DND-41 (cell line): ENCODE measurements at regions not wholly inside any gene's neighbourhood (a gene's known extent, or its start where the extent isn't known, plus 50 kb on each side); places are given as distances from the start of the nearest gene placed in this dataset.

Source experiments
- EZH2 ChIP-seq: IDR thresholded peaks from 3 replicates; pipeline ENCODE4 v1.6.1; 2012; ENCODE audit warnings: borderline replicate concordance, low read depth, mild to moderate bottlenecking, moderate library complexity, low read length, inconsistent platforms; ENCODE audit not compliant: severe bottlenecking
- TF ChIP-seq, protein P1 (sequence below): IDR thresholded peaks from 2 replicates; pipeline ENCODE4 v1.5.1; 2012; ENCODE audit warnings: borderline replicate concordance, low read length, moderate library complexity, mild to moderate bottlenecking; ENCODE audit not compliant: poor library complexity, severe bottlenecking; ENCODE audit errors: extremely low read depth

DNA sequence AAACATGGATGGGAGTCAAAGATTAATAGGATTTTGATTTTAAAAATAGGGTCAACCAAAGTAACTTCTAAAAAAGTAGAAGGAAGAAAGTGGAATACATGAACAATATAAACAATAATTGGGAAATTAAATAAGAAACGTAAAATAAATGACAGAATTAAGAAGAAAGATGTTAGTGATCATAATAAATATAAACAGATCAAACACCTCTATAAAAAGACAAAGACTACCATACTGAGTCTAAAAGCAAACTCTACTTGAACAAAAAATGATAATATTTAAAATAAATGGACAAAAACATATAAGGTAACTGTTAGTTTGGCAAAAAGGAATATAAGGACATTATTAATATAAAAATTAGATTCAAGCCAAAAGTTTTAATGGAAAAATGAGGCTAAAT is 57.7 kb upstream of the ZNF618 start:
- TF ChIP-seq, protein P1, sequence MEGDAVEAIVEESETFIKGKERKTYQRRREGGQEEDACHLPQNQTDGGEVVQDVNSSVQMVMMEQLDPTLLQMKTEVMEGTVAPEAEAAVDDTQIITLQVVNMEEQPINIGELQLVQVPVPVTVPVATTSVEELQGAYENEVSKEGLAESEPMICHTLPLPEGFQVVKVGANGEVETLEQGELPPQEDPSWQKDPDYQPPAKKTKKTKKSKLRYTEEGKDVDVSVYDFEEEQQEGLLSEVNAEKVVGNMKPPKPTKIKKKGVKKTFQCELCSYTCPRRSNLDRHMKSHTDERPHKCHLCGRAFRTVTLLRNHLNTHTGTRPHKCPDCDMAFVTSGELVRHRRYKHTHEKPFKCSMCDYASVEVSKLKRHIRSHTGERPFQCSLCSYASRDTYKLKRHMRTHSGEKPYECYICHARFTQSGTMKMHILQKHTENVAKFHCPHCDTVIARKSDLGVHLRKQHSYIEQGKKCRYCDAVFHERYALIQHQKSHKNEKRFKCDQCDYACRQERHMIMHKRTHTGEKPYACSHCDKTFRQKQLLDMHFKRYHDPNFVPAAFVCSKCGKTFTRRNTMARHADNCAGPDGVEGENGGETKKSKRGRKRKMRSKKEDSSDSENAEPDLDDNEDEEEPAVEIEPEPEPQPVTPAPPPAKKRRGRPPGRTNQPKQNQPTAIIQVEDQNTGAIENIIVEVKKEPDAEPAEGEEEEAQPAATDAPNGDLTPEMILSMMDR, result no peak
- TF ChIP-seq EZH2, result no peak
